Activated T-helper 2 cell treated with anti-CD3 and anti-CD28 coated beads, Interferon-gamma antibody, Interleukin-2, Interleukin-4, amounts not matched to agents 10 μg/mL and 5 μg/mL and 100 μg/mL, durations not matched to agents 14 hours and 24 hours and 36 hours (primary cell): ENCODE measurements at regions not wholly inside any gene's neighbourhood (a gene's known extent, or its start where the extent isn't known, plus 50 kb on each side); places are given as distances from the start of the nearest gene placed in this dataset.

Experiments
- DNase-seq: peaks from one replicate; pipeline ENCODE4 v3.0.0; 2021; ENCODE audit warnings: low spot score
- H3K27ac Mint-ChIP-seq: one replicate; pipeline ENCODE4 v1.8.0; 2021; ENCODE audit warnings: mixed read lengths
- H3K27me3 Mint-ChIP-seq: one replicate; pipeline ENCODE4 v1.8.0; 2021; ENCODE audit warnings: low read depth, mixed read lengths
- H3K36me3 Mint-ChIP-seq: one replicate; pipeline ENCODE4 v1.8.0; 2021; ENCODE audit warnings: low read depth, mixed read lengths
- H3K4me1 Mint-ChIP-seq: one replicate; pipeline ENCODE4 v1.8.0; 2021; ENCODE audit warnings: low read depth, mixed read lengths
- H3K4me3 Mint-ChIP-seq: one replicate; pipeline ENCODE4 v1.8.0; 2021; ENCODE audit warnings: low read depth, mild to moderate bottlenecking, moderate library complexity, mixed read lengths
- H3K9me3 Mint-ChIP-seq: one replicate; pipeline ENCODE4 v1.8.0; 2021; ENCODE audit warnings: mixed read lengths
- intact Hi-C: fragments of 100-400 bp; cut with micrococcal nuclease; formaldehyde crosslinking; loops from one replicate; pipeline ENCODE4 v1.15.1; 2023

DNA sequence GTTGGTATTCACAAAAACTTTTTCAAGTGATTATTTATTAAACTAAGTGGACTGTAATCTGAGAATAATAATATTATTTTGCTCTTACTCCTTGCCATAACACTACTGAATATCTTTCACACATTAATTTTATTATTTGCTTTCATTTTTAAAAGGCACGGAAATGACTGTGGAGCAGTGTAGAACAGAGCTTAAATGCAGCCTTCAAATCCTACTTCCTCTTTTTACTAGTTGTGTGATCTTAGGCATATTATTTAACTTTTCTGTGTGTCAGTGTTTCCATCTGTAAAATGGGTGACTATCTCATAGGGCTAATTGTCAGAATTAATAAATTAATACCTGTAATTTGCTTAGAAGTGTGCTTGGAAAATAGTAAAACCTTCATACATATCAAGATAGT is 55.5 kb upstream of the SLC8A1 start:
- no peaks in the 10 kb centered on the region for H3K36me3 Mint-ChIP-seq
- DNase-seq, result no peak
- H3K27ac Mint-ChIP-seq, result no peak overlapping the region
- intact Hi-C loops, result no loop called here
- no peaks in the 10 kb centered on the region for H3K4me1 Mint-ChIP-seq
- no peaks in the 10 kb centered on the region for H3K9me3 Mint-ChIP-seq
- H3K4me3 Mint-ChIP-seq, result no peak overlapping the region
- H3K27me3 Mint-ChIP-seq, result no peaks in the 10 kb centered on the region

DNA sequence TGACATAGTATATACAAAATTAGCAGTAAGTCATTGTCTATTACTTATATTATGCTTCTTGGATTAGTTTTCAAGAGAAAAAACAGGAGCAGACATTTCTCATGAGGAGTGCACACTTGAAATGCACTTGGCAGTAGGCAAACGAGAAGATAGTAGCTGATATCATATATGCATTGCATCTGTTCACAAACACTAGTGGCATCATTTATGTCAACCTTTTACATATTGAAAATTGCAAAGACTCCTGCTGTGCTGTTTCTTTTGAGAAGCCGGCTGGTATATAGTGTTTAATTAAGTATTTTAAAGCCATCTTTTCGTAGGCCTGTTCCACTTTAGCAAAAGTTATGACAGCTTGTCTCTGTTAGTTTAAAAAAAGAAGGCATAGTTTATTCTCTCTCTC is 58.4 kb upstream of the SLC8A1 start:
- H3K36me3 Mint-ChIP-seq, result no peaks in the 10 kb centered on the region
- intact Hi-C loops, result no loop called here
- DNase-seq, result no peak
- H3K4me1 Mint-ChIP-seq, result no peaks in the 10 kb centered on the region
- no peaks in the 10 kb centered on the region for H3K9me3 Mint-ChIP-seq
- no peak overlapping the region for H3K4me3 Mint-ChIP-seq
- H3K27ac Mint-ChIP-seq, result no peak overlapping the region
- no peaks in the 10 kb centered on the region for H3K27me3 Mint-ChIP-seq

GRCh38 chr2:40511661-40512213 is 59.8 kb upstream of the SLC8A1 start:
- H3K9me3 Mint-ChIP-seq, result no peaks in the 10 kb centered on the region
- H3K36me3 Mint-ChIP-seq, result no peaks in the 10 kb centered on the region
- H3K4me1 Mint-ChIP-seq, result no peaks in the 10 kb centered on the region
- intact Hi-C loops, result no loop called here
- H3K27me3 Mint-ChIP-seq, result no peaks in the 10 kb centered on the region
- H3K4me3 Mint-ChIP-seq, result no peak overlapping the region
- no peak for DNase-seq
- H3K27ac Mint-ChIP-seq, result no peak overlapping the region

GRCh38 chr2:40512256-40512655 is 60.4 kb upstream of the SLC8A1 start:
- Mint-ChIP-seq H3K27me3 (no peaks in the 10 kb centered on the region), H3K4me1 (no peaks in the 10 kb centered on the region), H3K27ac (no peak overlapping the region), H3K36me3 (no peaks in the 10 kb centered on the region), H3K9me3 (no peaks in the 10 kb centered on the region), H3K4me3 (no peak overlapping the region)
- DNase-seq, result no peak
- intact Hi-C loops, result no loop called here

DNA sequence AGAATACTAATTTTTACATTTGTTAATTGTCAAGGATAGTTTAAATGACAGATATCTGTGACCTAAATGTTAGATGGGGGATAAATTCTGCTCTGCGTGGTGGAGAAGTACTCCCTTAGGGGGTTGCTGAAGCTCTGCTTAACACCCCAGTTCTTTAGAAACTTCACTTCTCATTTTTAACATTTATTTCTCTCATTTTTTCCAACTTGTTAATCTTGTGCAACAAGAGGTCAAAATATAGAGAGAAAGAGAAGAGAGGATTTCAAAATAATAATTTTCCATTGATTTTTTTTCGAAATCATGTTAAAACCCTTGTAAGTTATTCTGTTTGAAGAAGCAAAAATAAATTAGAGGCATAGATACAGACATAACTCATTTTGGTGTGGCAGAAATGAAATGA is 61.3 kb upstream of the SLC8A1 start:
- Mint-ChIP-seq H3K36me3 (no peaks in the 10 kb centered on the region), H3K27me3 (no peaks in the 10 kb centered on the region), H3K27ac (no peak overlapping the region), H3K4me1 (no peaks in the 10 kb centered on the region), H3K4me3 (no peak overlapping the region), H3K9me3 (no peaks in the 10 kb centered on the region)
- DNase-seq, result no peak
- intact Hi-C loops, result no loop called here

- Mint-ChIP-seq H3K27ac (no peak overlapping the region), H3K4me3 (no peak overlapping the region), H3K27me3 (no peaks in the 10 kb centered on the region), H3K4me1 (no peaks in the 10 kb centered on the region), H3K9me3 (no peaks in the 10 kb centered on the region), H3K36me3 (no peaks in the 10 kb centered on the region)
- no peak for DNase-seq
- intact Hi-C loops, result no loop called here
Measured at GRCh38 chr2:40516604-40517003, 64.7 kb upstream of the SLC8A1 start.

- Mint-ChIP-seq H3K27ac (no peak overlapping the region), H3K4me1 (no peaks in the 10 kb centered on the region), H3K27me3 (no peaks in the 10 kb centered on the region), H3K36me3 (no peaks in the 10 kb centered on the region), H3K9me3 (peaks cover 6% of the 10 kb centered on the region), H3K4me3 (no peak overlapping the region)
- intact Hi-C loops, result no loop called here
- DNase-seq, result no peak
Measured at GRCh38 chr2:40528564-40528963, 76.7 kb upstream of the SLC8A1 start.

GRCh38 chr2:40531359-40531758 is 79.5 kb upstream of the SLC8A1 start:
- Mint-ChIP-seq H3K9me3 (peaks cover 6% of the 10 kb centered on the region), H3K4me1 (no peaks in the 10 kb centered on the region), H3K27me3 (no peaks in the 10 kb centered on the region), H3K4me3 (no peak overlapping the region), H3K36me3 (no peaks in the 10 kb centered on the region), H3K27ac (no peak overlapping the region)
- DNase-seq, result no peak
- intact Hi-C loops, result no loop called here

GRCh38 chr2:40534528-40534927 is 82.6 kb upstream of the SLC8A1 start:
- no peak overlapping the region for H3K4me3 Mint-ChIP-seq
- no peaks in the 10 kb centered on the region for H3K27me3 Mint-ChIP-seq
- no peaks in the 10 kb centered on the region for H3K9me3 Mint-ChIP-seq
- no peak overlapping the region for H3K27ac Mint-ChIP-seq
- intact Hi-C loops, result no loop called here
- no peak for DNase-seq
- no peaks in the 10 kb centered on the region for H3K36me3 Mint-ChIP-seq
- H3K4me1 Mint-ChIP-seq, result no peaks in the 10 kb centered on the region

GRCh38 chr2:40535972-40536371 is 84.1 kb upstream of the SLC8A1 start:
- no peak overlapping the region for H3K27ac Mint-ChIP-seq
- DNase-seq, result no peak
- no peaks in the 10 kb centered on the region for H3K36me3 Mint-ChIP-seq
- no peak overlapping the region for H3K4me3 Mint-ChIP-seq
- H3K9me3 Mint-ChIP-seq, result no peaks in the 10 kb centered on the region
- H3K27me3 Mint-ChIP-seq, result no peaks in the 10 kb centered on the region
- H3K4me1 Mint-ChIP-seq, result no peaks in the 10 kb centered on the region
- intact Hi-C loops, result no loop called here

DNA sequence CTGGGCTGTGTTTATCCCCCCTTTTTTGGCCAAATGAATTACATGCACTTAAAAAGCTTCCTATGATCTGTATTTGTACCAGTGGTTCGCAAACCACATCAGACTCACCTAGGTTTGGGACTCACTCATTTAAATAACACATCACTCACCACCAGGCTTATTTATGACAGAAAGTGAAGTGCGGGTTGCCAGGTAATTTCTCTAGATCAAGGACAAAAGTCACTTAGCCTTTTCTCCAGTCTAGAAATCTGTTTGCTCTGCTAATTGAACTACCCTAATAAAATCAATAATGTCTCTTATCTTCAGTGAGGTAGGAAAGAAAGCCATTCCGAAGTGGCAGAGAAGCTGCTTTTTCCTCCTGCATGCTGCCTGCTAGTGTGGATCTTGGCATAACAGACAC is 88.1 kb upstream of the SLC8A1 start:
- no peaks in the 10 kb centered on the region for H3K27me3 Mint-ChIP-seq
- H3K4me3 Mint-ChIP-seq, result no peak overlapping the region
- H3K36me3 Mint-ChIP-seq, result no peaks in the 10 kb centered on the region
- intact Hi-C loops, result no loop called here
- H3K4me1 Mint-ChIP-seq, result no peaks in the 10 kb centered on the region
- no peak for DNase-seq
- H3K9me3 Mint-ChIP-seq, result no peaks in the 10 kb centered on the region
- no peak overlapping the region for H3K27ac Mint-ChIP-seq

DNA sequence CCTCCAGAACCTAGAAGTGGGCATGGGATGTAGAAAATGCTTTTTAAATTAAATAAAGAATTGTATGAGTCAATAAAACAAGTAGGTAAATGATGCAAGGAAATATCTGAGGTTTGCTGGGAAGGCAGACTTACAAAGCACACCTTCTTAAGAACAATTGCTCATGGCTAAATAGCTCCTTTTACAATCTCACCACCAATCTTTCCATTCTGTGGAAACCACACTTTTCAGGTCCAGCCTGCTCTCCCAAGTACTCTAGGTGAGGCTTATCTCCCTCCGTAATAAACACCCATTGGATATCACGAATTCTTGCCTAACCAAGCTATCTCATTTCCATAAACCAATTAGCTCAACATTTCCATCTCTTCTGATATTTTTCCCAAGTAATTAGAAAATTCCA is 91.5 kb upstream of the SLC8A1 start:
- H3K36me3 Mint-ChIP-seq, result no peaks in the 10 kb centered on the region
- no peak overlapping the region for H3K4me3 Mint-ChIP-seq
- H3K27ac Mint-ChIP-seq, result no peak overlapping the region
- no peaks in the 10 kb centered on the region for H3K4me1 Mint-ChIP-seq
- H3K27me3 Mint-ChIP-seq, result no peaks in the 10 kb centered on the region
- intact Hi-C loops, result no loop called here
- DNase-seq, result no peak
- H3K9me3 Mint-ChIP-seq, result no peaks in the 10 kb centered on the region

DNA sequence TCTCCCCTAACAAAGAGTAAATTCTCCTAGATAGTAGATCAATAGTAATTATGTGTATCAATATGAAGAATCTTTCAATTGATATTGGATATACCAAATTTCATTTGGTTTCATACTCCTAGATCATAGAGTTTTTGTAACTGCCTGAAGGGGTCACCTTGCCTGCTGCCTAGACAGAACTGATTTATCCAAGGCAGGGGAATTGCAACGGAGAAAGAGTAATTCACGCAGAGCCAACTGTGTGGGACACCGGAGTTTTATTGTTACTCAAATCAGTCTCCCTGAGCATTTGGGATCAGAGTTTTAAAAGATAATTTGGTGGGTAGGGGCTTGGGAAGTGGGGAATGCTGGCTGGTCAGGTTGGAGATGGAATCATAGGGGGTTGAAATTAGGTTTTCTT is 92.2 kb upstream of the SLC8A1 start:
- intact Hi-C loops, result no loop called here
- H3K27ac Mint-ChIP-seq, result no peak overlapping the region

GRCh38 chr2:40545645-40546044 is 93.8 kb upstream of the SLC8A1 start:
- no peaks in the 10 kb centered on the region for H3K27me3 Mint-ChIP-seq
- H3K27ac Mint-ChIP-seq, result no peak overlapping the region
- no peaks in the 10 kb centered on the region for H3K4me1 Mint-ChIP-seq
- DNase-seq, result no peak
- no peaks in the 10 kb centered on the region for H3K9me3 Mint-ChIP-seq
- no peaks in the 10 kb centered on the region for H3K36me3 Mint-ChIP-seq
- intact Hi-C loops, result no loop called here
- H3K4me3 Mint-ChIP-seq, result no peak overlapping the region

More for the DNA sequence above, 92.2 kb upstream of the SLC8A1 start:
- Mint-ChIP-seq H3K4me3 (no peak overlapping the region), H3K9me3 (no peaks in the 10 kb centered on the region), H3K27me3 (no peaks in the 10 kb centered on the region), H3K4me1 (no peaks in the 10 kb centered on the region), H3K36me3 (no peaks in the 10 kb centered on the region)
- no peak for DNase-seq
